NB4 (cell line): ENCODE measurements at regions not wholly inside any gene's neighbourhood (a gene's known extent, or its start where the extent isn't known, plus 50 kb on each side); places are given as distances from the start of the nearest gene placed in this dataset.

ENCODE experiments used
- DNase-seq: peaks from one replicate; pipeline ENCODE4 v3.0.0; 2010; ENCODE audit warnings: low read depth
- H3K4me3 ChIP-seq: one replicate; pipeline ENCODE4 v1.5.1; 2011; ENCODE audit warnings: mild to moderate bottlenecking, low read depth, low read length, moderate library complexity
- MYC ChIP-seq: IDR thresholded peaks from 2 replicates; pipeline ENCODE4 v1.6.1; 2011; ENCODE audit warnings: low read depth, low read length
- POLR2A ChIP-seq: IDR thresholded peaks from 2 replicates; pipeline ENCODE4 v1.6.1; 2011; ENCODE audit warnings: mild to moderate bottlenecking; ENCODE audit not compliant: insufficient read length; ENCODE audit errors: extremely low read depth
- TF ChIP-seq, protein P1 (sequence below): IDR thresholded peaks from 2 replicates; pipeline ENCODE4 v1.6.1; 2011; ENCODE audit warnings: low read depth, low read length
- TF ChIP-seq, protein P2 (sequence below): IDR thresholded peaks from one replicate; pipeline ENCODE4 v1.5.1; 2012; ENCODE audit warnings: low read depth, low read length

DNA sequence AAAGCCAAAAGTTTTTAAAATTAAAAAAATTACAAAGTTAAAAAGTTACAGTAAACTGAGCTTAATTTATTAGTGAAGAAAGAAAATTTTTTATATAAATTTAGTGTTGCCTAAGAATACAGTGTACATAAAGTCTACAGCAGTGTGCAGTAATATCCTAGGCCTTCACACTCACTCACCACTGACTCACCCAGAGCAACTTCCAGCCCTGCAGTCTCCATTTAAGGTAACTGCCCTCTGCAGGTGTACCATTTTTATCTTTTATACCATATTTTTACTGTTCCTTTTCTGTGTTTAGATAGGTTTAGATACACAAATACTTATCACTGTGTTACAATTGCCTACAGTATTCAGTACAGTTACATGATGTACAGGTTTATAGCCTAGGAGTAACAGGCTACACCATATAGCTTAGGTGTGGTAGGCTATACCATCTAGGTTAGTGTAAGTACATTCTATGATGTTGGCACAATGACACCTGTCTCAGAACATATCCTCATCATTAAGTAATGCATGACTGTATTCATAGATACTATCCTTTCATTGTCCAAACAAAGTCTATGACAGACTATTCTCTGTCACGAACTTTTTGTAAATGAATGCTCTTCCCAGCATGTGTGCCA lies 78.6 kb upstream of the PBX1 start:
- DNase-seq: no peak
- no peak for TF ChIP-seq MYC
- TF ChIP-seq, protein P1, sequence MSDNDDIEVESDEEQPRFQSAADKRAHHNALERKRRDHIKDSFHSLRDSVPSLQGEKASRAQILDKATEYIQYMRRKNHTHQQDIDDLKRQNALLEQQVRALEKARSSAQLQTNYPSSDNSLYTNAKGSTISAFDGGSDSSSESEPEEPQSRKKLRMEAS: no peak
- H3K4me3 ChIP-seq: no peak overlapping the region

DNA sequence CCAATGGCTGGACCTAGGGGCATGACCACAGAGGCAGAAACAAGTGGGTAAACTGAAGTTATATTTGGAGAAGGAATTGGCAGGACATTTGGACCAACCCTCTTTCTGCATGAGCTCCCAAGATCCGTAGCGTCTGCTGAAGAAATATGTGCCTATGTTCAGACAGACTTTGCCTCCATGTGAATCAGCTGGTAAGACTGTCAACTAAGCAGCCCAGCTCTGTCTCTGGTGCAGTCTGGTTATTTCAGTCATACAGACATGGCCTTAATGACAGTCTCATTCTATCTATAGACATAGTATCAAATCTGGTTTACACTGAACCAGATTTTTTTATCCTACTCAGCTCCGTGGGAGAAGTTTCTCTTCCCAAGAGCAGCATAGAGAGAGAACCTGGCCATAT lies 63.1 kb upstream of the PBX1 start:
- TF ChIP-seq POLR2A: no peak
- TF ChIP-seq, protein P2, sequence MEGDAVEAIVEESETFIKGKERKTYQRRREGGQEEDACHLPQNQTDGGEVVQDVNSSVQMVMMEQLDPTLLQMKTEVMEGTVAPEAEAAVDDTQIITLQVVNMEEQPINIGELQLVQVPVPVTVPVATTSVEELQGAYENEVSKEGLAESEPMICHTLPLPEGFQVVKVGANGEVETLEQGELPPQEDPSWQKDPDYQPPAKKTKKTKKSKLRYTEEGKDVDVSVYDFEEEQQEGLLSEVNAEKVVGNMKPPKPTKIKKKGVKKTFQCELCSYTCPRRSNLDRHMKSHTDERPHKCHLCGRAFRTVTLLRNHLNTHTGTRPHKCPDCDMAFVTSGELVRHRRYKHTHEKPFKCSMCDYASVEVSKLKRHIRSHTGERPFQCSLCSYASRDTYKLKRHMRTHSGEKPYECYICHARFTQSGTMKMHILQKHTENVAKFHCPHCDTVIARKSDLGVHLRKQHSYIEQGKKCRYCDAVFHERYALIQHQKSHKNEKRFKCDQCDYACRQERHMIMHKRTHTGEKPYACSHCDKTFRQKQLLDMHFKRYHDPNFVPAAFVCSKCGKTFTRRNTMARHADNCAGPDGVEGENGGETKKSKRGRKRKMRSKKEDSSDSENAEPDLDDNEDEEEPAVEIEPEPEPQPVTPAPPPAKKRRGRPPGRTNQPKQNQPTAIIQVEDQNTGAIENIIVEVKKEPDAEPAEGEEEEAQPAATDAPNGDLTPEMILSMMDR: no peak
- TF ChIP-seq MYC: no peak
- TF ChIP-seq, protein P1: no peak
- no peak for DNase-seq
- H3K4me3 ChIP-seq: no peak overlapping the region

DNA sequence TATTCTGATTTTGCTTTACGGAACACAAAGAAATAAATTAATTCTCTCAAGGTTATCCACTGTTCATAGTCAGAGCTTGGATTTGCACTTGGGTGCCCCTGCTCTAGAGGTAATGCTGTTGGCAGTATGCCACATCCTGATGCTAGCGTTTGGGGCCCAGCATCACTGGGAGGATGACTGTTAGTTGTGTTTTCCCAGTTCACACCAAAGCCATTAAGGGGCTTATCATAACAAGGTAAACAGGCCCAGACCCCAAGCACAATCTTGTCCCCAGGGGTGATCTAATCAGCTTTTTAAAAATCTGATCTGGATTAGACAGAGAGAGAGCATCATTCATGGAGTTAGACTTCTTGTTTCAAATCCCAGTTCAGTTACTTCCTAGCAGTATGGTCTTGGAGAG lies 60.2 kb upstream of the PBX1 start:
- DNase-seq: no peak
- TF ChIP-seq POLR2A: no peak
- TF ChIP-seq, protein P2: no peak
- no peak for TF ChIP-seq MYC
- TF ChIP-seq, protein P1: no peak
- H3K4me3 ChIP-seq: no peak overlapping the region

DNA sequence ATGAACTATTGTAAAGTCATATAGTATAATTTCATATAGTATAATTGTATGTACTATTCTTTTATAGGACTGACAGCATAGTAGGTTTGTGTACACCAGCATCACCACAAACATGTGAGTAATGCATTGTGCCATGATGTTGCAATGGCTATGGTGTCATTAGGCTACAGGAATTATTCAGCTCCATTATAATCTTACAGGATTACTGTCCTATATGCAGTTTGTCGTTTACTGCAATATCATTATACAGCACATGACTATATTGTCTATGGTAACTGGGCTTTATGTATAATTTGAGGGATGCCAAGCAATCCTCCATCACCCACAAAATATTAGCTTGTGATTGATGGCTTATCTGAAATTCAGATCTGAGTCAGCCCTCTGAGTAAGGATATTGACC lies 54.2 kb upstream of the PBX1 start:
- no peak for TF ChIP-seq POLR2A
- TF ChIP-seq, protein P1: no peak
- no peak for TF ChIP-seq MYC
- no peak for DNase-seq
- no peak overlapping the region for H3K4me3 ChIP-seq
